ENCODE measurements at regions not wholly inside any gene's neighbourhood (a gene's known extent, or its start where the extent isn't known, plus 50 kb on each side); places are given as distances from the start of the nearest gene placed in this dataset.

DNA sequence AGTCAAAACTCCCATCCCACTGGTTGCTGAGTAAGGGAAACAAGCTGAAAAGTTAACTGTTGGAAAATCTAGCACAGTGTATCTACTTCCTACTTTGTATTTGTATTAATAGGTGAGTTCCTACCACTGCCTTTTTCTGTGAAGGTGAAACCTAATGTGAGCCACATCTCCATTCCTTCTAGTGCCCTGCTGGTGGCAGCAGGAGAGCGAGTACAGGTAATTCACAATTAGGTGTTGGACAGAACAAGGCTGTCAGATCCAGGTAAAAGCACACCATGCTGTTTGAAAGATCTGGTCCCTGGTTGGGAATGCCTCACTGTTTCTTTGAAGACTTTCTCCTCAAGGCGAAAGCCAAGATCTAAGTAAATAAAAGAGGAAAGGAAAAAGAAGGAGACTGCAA, 528.4 kb downstream of the PKHD1 start:
- no peak for TF ChIP-seq GATA2 (IDR thresholded peaks at IDR 0.05; ENCODE audit: low read depth, low read length)
- TF ChIP-seq GATA3 (IDR thresholded peaks at IDR 0.05; ENCODE audit: low read depth, low read length): no peak

Measured in SH-SY5Y (cell line).